GM20000 (cell line): ENCODE measurements at regions not wholly inside any gene's neighbourhood (a gene's known extent, or its start where the extent isn't known, plus 50 kb on each side); places are given as distances from the start of the nearest gene placed in this dataset.

Experiments used
- DNase-seq: peaks from one replicate; pipeline ENCODE4 v3.0.0; 2012; ENCODE audit warnings: low spot score
- CTCF ChIP-seq: IDR thresholded peaks from 2 replicates; pipeline ENCODE4 v1.5.1; 2012; ENCODE audit warnings: mild to moderate bottlenecking, control low read depth; ENCODE audit errors: extremely low read depth, missing control alignments

GRCh38 chr2:146898083-146898482 lies 946.7 kb upstream of the ACVR2A start:
- no peak for DNase-seq
- TF ChIP-seq CTCF: no peak

- DNase-seq: no peak
- no peak for TF ChIP-seq CTCF
These were observed 950.3 kb upstream of the ACVR2A start for GRCh38 chr2:146894514-146894913.

- DNase-seq: no peak
- no peak for TF ChIP-seq CTCF
These were observed 951.3 kb upstream of the ACVR2A start for GRCh38 chr2:146893500-146894041.

- no peak for TF ChIP-seq CTCF
- DNase-seq: no peak
These were observed 954.3 kb upstream of the ACVR2A start for GRCh38 chr2:146890491-146890890.

- no peak for TF ChIP-seq CTCF
- DNase-seq: no peak
These were observed 964.9 kb upstream of the ACVR2A start for GRCh38 chr2:146879882-146880281.

- no peak for TF ChIP-seq CTCF
These were observed 970.6 kb upstream of the ACVR2A start for GRCh38 chr2:146874260-146874658.

GRCh38 chr2:146873646-146874259 lies 971.1 kb upstream of the ACVR2A start:
- TF ChIP-seq CTCF: no peak
- DNase-seq: no peak

More at GRCh38 chr2:146874260-146874658, 970.6 kb upstream of the ACVR2A start:
- DNase-seq: no peak
